HG03457 (cell line): ENCODE measurements at regions not wholly inside any gene's neighbourhood (a gene's known extent, or its start where the extent isn't known, plus 50 kb on each side); places are given as distances from the start of the nearest gene placed in this dataset.
A peak's percentile ranks its signal among the peaks of the same experiment; 100 is the strongest.
"Not testable (repeated sequence)": the region's sequence is repeated elsewhere in the genome, so short reads cannot be mapped to it uniquely, and the experiment has no call there.

Experiments used
- ATAC-seq: cut with Tn5 transposase; IDR thresholded peaks from one replicate; pipeline ENCODE4 v1.9.1; 2021; ENCODE audit warnings: moderate number of reproducible peaks; ENCODE audit not compliant: unreplicated experiment

DNA sequence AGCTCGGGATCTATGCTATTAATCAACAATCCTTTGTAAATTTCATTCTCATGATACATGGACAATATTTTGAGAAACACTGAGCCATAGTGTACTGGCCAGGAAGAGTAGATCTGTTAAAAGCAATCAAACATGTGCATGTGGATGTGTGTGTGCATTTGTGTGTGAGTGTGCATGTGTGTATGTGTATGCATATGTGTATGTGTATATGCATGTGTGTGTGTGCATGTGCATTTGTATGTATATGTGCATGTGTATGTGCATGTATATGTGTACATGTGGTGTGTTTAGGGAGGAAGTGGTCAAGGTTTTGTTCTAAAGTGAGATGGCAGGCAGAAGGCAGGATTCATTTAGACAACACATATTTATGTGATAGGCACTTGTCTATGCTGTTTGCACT lies 623.8 kb downstream of the ADCYAP1 start:
- ATAC-seq, result no peak

DNA sequence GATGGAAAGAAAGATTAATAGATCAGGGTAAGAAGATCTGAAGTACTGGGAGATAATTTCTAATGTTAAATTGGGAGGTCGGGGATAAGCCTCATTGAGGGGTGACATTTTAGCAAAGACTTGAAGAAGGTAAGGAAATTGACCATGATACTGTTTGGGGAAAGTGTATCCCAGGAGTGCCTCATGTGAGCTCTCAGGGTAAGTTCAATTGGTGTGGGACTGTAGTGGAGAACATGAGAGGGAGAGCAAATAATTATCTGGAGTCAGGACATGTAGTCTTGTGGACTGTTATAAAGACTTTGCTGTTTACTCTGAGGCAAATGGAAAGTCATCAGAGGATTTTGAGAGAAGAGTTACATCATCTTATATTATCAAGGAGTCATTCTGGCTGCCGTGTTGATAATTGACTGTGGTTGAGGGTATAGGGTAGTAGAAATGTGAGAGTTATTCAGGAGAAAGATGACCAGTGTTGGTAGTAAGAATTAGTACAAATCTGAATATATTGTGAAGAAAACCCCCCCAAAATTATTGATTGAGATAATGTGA lies 624.4 kb downstream of the ADCYAP1 start:
- ATAC-seq, result no peak

DNA sequence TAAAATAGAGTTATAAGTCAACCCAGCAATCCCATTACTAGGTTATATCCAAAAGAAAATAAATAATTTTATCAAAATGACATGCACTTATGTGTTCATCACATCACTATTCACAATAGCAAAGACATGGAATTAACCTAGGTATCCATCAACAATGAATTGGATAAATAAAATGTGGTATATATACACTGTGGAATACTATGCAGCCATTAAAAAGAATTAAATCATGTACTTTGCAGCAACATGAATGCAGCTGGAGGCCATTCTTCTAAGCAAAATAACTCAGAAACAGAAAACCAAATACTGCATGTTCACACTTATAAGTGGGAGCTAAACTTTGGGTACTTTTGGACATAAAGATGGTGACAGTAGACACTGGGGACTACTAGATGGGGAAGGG lies 626.0 kb downstream of the ADCYAP1 start:
- no peak for ATAC-seq

DNA sequence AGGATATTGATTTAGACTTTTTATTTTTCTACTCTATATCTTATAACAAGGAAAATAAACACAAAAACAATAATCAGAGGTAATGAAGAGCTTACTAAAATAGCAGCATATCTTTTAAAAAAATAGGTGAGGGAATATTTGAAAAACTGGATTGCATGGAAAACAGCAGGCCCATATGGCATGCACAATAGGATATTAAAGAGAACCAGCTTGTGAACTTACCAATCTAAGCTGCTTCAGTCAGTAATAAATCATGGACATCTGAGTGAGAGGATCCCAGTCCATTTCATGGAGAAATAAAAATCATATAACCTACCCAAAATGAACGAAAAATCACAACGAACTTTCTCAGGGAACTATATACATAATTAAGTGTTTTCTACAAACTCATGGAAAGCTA lies 634.6 kb downstream of the ADCYAP1 start:
- no peak for ATAC-seq

DNA sequence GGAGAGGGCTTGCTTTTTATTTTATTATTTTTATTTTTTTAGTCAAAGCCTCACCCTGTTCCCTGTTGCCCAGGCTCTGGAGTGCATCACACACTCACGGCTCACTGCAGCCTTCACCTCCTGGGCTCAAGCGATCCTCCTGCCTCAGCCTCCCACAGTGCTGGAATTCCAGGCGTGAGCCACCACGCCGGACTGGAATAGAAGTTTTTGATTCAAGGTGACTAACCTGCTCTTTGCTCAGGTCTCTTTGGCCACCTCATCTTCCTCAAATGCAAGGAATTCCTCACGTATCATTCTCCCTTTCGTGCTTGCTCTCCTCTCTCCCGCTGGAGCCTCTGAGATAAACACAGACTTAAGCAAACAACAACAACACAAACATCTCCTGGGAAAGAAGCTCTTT lies 636.8 kb downstream of the ADCYAP1 start:
- ATAC-seq, result no peak

DNA sequence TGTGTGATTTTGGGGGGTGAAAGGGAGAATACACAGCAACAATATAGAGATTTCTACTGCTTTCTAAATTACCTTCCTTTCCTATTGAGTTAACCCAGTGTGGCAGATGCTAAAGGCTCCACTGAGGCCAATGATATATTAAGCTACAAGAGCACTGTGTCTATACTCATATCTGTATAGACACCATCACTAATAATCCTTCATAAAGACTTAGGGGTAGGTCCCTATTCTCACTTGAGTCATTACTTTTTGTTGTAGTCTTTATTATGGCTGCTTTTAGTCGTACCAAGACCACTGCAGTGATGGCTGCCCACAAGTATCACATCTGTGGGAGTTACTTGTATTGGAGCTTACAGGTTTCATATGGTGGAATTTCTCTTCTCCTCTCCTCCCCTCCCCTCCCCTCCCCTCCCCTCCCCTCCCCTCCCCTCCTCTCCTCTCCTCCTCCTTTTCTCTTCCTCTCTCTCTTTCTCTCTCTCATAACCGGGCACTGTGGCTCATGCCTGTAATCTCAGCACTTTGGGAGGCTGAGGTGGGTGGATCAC lies 637.6 kb downstream of the ADCYAP1 start:
- ATAC-seq, result peak; percentile 51

DNA sequence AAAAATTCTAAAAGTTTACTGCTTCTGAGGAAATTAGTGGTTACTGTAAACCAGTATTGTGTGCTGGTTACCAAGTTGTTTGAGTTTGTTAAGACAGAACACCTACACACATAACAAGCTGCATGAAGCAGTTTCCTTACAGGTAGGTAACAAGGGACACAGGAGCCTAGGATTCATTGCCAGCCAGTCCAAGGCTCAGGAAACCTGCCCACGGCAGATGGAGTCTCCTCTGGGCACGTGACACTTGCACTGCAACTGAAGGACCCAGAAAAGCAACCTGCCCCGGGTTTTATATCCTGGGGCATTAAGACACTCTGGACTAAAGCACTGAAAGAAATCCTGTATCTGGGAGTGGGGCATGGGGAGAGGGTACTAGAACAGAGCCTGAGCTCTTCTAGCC lies 639.3 kb downstream of the ADCYAP1 start:
- no peak for ATAC-seq

DNA sequence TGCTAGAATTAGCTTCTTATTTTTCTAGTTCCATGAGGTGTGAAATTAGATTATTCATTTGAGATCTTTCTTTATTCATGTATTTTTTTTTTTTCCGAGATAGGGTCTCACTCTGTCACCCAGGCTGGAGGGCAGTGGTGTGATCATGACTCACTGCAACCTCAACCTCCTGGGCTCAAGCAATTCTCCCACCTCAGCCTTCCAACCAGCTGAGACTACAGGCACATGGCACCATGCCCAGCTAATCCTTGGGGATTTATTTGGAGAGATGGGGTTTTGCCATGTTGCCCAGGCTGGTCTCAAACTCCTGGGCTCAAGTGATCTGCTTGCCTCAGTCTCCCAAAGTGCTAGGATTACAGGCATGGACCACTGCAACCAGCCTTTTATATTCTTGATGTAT lies 653.0 kb downstream of the ADCYAP1 start:
- not testable (repeated sequence) for ATAC-seq

DNA sequence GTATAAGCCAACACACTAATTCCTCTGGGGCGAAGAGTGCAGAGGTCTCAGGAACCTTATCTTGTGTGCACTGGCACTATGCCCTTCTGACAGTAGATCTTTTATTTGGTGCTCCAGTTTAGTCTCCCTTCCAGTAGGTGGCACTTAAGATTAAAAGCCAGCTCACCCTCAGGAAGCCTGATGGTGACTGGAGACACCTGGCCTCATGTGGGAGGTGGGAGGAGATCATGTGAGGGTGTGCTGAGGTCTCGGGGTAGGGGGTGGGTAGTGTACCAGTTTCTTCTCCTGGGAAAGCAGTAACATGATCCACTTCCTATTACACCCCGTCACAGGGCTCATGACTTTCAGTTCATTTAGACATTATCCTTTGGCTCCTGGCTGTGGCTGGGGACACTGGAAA lies 654.9 kb downstream of the ADCYAP1 start:
- ATAC-seq, result no peak

DNA sequence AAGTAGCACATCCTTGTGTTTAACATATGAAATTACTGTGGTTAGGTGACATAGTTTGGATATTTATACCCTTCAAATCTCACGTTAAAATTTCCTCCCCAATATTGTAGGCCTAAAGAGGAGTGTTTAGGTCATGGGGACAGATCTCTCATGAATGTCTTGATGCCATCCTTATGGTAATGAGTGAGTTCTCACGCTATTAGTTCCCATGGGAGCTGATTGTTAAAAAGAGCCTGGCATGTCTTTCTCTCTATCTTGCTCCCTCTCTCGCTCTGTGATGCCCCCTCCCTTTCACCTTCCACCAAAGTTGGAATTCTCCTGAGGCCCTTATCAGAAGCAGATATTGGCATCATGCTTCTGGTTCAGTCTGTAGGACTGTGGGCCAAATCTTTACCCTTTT lies 660.1 kb downstream of the ADCYAP1 start:
- ATAC-seq, result no peak

DNA sequence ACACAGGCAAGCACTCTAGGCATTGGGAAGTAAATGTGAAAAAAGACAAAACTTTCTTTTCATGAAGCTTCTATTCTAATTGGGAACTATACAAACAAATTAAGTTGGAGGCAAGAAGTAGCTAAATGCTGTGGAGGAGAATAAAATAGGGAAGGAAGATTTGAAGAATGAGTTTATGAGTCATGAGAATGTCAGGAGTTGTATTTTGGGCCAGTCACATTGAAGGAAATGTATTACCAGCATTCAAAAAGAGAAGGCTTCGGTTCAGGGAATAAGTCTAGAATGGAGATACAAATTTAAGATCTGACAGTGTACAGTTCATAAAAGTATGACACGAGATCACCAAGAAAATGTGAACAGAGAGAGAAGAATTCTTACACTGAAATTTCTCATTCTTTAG lies 666.5 kb downstream of the ADCYAP1 start:
- no peak for ATAC-seq

DNA sequence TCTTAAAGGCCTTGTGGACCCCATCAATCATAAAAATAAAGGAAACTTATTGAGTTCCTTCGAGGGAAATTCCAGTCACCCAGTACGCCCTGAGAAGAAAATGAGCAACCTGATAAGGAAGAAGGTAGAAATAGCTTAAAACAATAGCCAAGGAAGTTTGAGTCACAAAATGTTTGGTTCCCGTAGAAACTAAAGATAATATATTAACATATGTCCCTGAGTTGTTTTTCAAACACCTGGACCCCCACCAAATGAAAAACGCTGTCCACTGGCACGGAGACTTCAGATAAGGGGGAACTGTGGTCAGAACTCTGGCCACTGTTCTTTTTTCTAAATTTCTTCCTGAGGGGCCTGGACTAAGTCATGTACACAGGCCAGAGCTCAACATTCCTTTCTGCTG lies 669.1 kb downstream of the ADCYAP1 start:
- ATAC-seq, result no peak

DNA sequence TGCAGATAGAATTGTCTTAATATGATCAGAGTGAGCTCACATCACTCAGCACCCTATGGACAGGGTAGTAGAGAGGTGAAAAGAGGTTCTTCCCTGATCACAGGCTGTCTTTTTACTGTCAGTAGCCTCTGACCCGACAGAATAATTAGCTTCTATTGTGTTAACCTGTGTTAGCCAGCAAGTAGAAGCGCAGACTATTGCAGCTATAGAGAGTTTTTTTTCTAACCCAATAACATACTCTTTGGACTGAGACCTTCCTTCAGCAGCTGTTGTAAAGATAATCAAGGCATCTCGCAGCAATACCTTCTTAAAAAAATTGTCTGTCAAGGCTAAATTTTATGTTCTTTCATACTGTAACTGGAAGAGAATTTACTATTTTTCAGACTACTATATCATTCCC lies 670.4 kb downstream of the ADCYAP1 start:
- no peak for ATAC-seq

DNA sequence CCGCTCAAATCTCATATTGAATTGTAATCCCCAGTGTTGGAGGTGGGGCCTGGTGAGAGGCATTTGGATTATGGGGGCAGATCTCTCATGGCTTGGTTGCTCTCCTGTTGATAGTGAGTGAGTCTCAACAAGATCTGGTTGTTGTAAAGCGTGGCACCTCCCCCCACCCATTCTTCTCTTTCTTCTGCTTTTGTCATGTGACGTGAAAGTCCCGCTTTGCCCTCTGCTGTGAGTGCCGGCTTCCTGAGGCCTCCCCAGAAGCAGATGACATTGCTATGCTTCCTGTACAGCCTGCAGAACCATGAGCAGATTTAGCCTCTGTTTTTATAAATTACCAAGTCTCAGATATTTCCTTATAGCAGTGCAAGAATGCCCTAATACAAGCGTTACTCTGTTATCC lies 673.8 kb downstream of the ADCYAP1 start:
- no peak for ATAC-seq

DNA sequence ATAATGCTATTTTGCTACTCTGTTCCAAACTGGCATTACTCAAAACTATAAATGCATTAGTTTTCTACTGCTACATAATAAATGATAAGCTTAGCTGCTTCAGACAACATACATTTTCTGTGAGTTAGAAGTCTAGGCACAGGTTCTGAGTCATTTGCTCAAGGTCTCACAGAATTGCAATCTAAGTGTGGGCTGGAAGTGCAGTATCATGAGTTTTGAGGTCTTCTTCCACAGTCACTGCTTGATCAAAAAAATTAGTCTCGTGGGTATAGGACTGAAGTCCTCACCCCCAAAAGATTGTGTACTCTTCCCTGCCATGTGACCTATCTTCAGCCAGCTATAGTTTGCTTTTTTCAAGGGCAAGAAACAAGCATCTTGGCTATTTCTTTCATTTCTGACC lies 676.9 kb downstream of the ADCYAP1 start:
- ATAC-seq, result no peak

DNA sequence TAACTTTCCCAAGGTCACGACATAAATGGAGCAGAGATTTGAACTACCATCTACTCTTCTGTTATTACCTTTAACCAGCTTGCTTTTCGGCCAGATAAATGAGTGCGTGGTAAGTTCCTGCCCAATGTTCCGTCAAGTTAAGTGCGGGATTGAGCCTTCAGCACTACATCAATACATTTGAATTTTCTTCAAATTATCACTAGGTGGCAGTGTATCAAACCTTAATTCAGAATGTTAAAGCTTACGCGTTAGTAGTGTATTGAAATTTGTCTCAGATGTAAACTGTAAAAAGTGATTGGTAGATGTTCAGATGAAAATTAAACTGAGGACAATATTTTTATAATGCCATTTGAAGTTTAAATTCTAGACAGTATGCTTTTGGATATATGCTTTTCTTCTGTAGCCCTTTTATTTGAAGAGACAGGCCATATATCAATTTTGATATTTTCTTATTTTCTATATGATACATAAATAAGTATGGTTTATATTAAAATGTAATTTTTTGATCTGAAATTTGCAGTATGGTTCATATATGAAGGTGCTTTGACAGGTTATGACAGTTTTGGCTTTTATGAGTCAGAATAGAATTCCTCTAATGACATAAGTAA lies 681.3 kb downstream of the ADCYAP1 start:
- ATAC-seq, result no peak

DNA sequence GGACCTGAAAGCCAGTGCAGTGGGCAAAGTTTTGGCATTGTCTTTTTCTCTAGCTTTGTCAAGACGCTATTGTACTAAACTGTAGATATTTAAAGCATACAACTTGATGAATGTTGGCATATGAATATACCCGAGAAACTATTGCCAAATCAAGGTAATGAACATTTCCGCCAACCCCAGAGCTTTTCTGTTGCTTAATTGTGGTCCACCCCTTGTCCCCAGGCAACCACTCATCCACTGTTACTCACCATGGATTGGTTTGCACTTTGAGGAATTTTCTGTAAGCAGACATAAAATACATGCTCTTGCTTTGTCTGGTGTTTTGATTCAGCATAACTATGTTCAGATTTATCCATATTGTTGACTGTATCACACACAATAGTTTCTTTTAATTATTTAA lies 688.4 kb downstream of the ADCYAP1 start:
- no peak for ATAC-seq

DNA sequence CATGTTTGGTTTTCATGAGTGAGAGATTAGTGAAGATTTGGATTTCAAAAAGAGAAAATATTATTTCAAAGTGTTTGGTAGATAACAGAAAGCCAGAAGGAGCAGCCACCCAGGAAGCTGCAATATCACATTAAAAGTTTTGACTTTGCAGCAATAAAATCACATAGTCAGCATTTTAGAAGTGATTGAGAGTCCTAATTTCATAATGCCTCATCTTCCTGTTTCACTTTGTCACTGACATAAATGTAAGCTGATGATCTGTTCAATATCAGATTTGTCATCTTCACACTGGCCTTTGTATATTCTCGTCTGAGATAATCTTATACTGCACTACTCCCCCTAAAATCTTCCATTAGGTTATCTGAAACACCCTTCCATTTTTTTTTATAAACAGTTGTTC lies 690.5 kb downstream of the ADCYAP1 start:
- ATAC-seq, result no peak

DNA sequence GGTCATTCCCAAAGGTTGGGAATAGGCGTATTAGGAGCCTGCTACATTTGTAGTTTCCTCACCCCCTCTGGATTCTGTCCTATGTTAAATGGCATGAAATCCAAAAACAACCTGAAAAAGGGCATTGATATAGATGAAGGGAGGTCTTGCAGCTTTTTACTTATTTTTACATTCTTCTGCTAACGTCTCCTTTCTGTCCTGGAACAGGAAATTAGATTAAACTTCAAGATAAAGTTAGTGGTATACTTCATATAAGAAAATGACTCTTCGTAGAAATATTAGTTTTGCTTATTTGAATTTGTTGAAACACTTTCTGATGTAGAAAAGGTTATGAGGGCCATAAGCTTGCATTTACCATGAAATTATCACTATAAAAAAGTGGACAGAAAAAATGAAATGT lies 694.5 kb downstream of the ADCYAP1 start:
- ATAC-seq, result no peak

DNA sequence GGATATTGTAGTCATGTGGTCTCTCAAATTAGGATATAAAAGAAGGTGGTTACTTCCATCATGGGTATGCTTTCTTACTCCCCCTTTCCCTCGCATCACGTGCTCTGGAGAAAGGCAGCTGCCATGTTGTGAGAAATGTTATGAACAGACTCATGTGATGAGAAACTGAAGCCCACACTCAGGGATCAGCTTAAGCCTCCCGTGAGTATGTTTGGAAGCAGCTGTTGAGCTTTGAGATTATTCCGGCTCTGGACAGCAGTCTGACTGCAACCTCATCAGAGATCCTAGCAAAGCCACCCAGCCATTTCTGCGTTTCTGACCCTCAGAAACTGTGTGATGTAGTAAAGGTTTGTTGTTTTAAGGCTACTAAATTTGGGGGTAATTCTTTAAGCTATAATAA lies 700.1 kb downstream of the ADCYAP1 start:
- ATAC-seq, result no peak

DNA sequence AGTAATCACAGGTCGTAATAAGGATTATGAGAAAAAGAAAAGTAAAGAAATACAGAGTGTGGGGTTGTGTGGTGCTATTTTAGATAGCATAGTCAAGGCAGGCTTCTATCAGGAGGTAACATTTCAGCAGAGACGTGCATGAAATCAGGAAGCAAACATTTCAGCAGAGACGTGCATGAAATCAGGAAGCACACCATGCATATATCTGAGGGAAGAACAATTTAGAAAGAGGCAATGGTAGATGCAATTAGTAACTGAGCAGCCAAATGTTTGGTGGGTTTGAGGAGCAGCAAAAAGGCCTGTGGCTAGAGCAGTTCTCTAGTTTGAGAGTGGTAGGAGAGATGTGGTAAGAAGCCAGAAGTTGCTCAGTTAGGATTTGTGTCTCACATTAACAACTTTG lies 713.7 kb downstream of the ADCYAP1 start:
- no peak for ATAC-seq

DNA sequence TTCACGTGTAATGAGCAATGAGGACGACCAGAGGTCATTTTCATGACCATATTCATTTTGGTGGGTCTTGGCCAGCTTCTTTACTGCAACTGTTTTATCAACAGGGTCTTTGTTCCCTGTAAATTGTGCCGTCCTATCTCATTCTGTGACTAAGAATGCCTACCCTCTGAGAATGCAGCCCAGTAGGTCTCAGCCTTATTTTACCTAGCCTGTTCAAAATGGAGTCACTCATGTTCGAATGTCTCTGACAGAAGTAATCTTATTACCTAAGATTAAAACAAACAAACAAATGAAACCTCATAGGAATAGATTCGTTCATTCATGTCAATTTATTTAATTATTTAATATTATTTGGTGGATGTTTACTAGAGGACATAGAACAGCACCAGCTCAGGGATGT lies 714.8 kb downstream of the ADCYAP1 start:
- ATAC-seq, result no peak

DNA sequence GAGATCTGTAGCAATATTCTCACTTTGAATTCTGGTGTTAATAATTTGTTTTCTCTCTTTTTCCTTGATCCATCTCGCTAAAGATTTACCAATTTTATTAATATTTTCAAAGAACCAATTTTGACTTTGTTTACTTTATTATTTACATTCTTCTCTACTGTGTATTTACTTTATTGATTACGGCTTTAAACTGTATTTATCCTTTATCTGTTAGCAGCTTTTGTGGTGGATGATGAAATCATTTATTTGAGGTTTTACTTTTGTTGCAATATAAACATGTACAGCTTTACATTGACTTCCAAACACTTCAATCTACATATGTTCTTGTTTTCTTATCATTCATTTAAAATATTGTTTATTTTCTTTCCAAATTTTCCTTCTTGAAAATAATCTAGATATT lies 719.9 kb downstream of the ADCYAP1 start:
- ATAC-seq, result no peak
